Endodermal cell (in vitro differentiated cells): ENCODE measurements at regions not wholly inside any gene's neighbourhood (a gene's known extent, or its start where the extent isn't known, plus 50 kb on each side); places are given as distances from the start of the nearest gene placed in this dataset.

Experiments
- DNase-seq: peaks from one replicate; pipeline ENCODE4 v3.0.0-alpha.2; 2017
- H3K27ac ChIP-seq: 2 replicates; pipeline ENCODE4 v1.5.1; 2013; ENCODE audit warnings: mild to moderate bottlenecking, low read depth, low read length, moderate library complexity
- H3K27me3 ChIP-seq: 2 replicates; pipeline ENCODE4 v1.6.1; 2013; ENCODE audit warnings: mild to moderate bottlenecking, low read length, moderate library complexity; ENCODE audit not compliant: insufficient read depth, control insufficient read depth, poor library complexity, severe bottlenecking
- H3K36me3 ChIP-seq: 2 replicates; pipeline ENCODE4 v1.7.0; 2013; ENCODE audit warnings: mild to moderate bottlenecking, low read length, moderate library complexity; ENCODE audit not compliant: control insufficient read depth, insufficient read depth
- H3K4me1 ChIP-seq: one replicate; pipeline ENCODE4 v1.7.0; 2013; ENCODE audit warnings: low read length; ENCODE audit not compliant: control insufficient read depth, insufficient read depth
- H3K4me3 ChIP-seq: 2 replicates; pipeline ENCODE4 v1.5.1; 2013; ENCODE audit warnings: mild to moderate bottlenecking, low read length, moderate library complexity
- H3K9ac ChIP-seq: 2 replicates; pipeline ENCODE4 v1.6.1; 2013; ENCODE audit warnings: mild to moderate bottlenecking, low read length, moderate library complexity; ENCODE audit not compliant: poor library complexity, severe bottlenecking; ENCODE audit errors: extremely low read depth
- H3K9me3 ChIP-seq: 2 replicates; pipeline ENCODE4 v1.6.1; 2013; ENCODE audit warnings: mild to moderate bottlenecking, low read length, moderate library complexity; ENCODE audit not compliant: control insufficient read depth
- H3K27ac Mint-ChIP-seq: 2 replicates; pipeline ENCODE4 v1.8.0; 2020; ENCODE audit warnings: mixed read lengths
- H3K27me3 Mint-ChIP-seq: 2 replicates; pipeline ENCODE4 v1.8.0; 2021; ENCODE audit warnings: mild to moderate bottlenecking, mixed read lengths; ENCODE audit not compliant: insufficient read depth
- H3K36me3 Mint-ChIP-seq: 2 replicates; pipeline ENCODE4 v1.8.0; 2020; ENCODE audit warnings: low read depth, mixed read lengths
- H3K4me1 Mint-ChIP-seq: 2 replicates; pipeline ENCODE4 v1.8.0; 2020; ENCODE audit warnings: mixed read lengths
- H3K4me3 Mint-ChIP-seq: 2 replicates; pipeline ENCODE4 v1.8.0; 2020; ENCODE audit warnings: mild to moderate bottlenecking, moderate library complexity, mixed read lengths
- H3K9me3 Mint-ChIP-seq: 2 replicates; pipeline ENCODE4 v1.8.0; 2020; ENCODE audit warnings: mild to moderate bottlenecking, mixed read lengths
- WGBS, 2 experiments: methylation state at CpG; one replicate each; pipeline versions ENCODE4 v1.1.5 to v1.1.7; 2013; ENCODE audit warnings: missing lambda C conversion rate in 2 of 2, mixed read lengths in 1 of 2; ENCODE audit not compliant: insufficient coverage in 1 of 2, insufficient read length in 1 of 2; 5-methylcytosine and 5-hydroxymethylcytosine counted together
- TF ChIP-seq, protein P1 (sequence below): fragments of 200-600 bp; sonication (generic); conservative IDR thresholded peaks from 2 replicates; pipeline ENCODE4 v1.5.0; 2021; ENCODE audit warnings: antibody characterized with exemption, mild to moderate bottlenecking

DNA sequence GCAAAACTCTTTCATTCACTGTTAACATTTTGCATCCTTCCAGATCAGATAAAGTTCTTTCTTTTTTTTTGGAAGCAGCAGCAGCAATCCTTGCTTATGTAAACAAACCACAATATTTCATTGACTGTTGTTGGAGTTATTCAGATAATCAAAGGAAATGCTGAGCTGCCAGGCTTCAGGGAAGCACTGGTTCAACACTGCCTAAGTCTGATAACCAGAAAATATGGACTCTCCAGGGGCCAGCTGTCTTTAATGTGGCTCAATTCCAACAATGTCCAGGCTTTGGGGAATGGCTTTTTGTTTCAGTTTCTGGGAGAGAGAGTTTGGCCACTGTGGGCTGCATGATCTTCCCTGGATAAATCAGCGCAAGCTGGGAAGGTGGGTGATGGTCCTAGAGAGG, 354.3 kb downstream of the AKAIN1 start:
- H3K36me3 Mint-ChIP-seq, result no peaks in the 10 kb centered on the region
- TF ChIP-seq, protein P1, sequence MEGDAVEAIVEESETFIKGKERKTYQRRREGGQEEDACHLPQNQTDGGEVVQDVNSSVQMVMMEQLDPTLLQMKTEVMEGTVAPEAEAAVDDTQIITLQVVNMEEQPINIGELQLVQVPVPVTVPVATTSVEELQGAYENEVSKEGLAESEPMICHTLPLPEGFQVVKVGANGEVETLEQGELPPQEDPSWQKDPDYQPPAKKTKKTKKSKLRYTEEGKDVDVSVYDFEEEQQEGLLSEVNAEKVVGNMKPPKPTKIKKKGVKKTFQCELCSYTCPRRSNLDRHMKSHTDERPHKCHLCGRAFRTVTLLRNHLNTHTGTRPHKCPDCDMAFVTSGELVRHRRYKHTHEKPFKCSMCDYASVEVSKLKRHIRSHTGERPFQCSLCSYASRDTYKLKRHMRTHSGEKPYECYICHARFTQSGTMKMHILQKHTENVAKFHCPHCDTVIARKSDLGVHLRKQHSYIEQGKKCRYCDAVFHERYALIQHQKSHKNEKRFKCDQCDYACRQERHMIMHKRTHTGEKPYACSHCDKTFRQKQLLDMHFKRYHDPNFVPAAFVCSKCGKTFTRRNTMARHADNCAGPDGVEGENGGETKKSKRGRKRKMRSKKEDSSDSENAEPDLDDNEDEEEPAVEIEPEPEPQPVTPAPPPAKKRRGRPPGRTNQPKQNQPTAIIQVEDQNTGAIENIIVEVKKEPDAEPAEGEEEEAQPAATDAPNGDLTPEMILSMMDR, result no peak
- no peaks in the 10 kb centered on the region for H3K27me3 Mint-ChIP-seq
- Histone ChIP-seq H3K9ac (no peak overlapping the region), H3K4me3 (no peak overlapping the region), H3K4me1 (no peaks in the 10 kb centered on the region), H3K27me3 (no peaks in the 10 kb centered on the region), H3K27ac (no peak overlapping the region), H3K36me3 (no peaks in the 10 kb centered on the region), H3K9me3 (no peaks in the 10 kb centered on the region)
- WGBS, 2 experiments, result 88% methylated on average over 1 of the region's 1 CpG; no CpG with 5 or more reads in 1 of the 2 experiments
- peaks cover 7% of the 10 kb centered on the region for H3K9me3 Mint-ChIP-seq
- H3K27ac Mint-ChIP-seq, result no peak overlapping the region
- H3K4me3 Mint-ChIP-seq, result no peak overlapping the region
- no peak for DNase-seq
- H3K4me1 Mint-ChIP-seq, result peaks cover 18% of the 10 kb centered on the region

DNA sequence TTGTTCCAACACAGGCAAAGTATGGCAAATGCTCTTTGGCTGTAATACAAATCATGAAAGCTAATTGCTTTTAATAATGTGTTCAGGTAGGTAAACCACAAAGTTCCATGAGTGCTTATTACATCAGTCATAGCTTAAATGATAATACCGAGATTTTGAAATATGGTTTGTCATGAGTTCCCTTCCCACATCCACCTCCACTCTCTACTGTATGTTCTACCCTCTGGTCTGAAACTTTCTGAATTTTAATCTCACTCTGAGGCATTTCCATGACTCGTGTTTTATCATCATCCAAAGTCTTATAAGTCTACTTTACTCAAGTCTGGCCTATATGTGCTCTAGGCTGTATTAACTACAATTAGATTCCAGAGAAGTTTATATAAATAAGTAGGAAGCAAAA, 354.8 kb downstream of the AKAIN1 start:
- Mint-ChIP-seq H3K4me1 (peaks cover 21% of the 10 kb centered on the region), H3K36me3 (no peaks in the 10 kb centered on the region), H3K4me3 (no peak overlapping the region), H3K9me3 (peaks cover 7% of the 10 kb centered on the region), H3K27ac (no peak overlapping the region), H3K27me3 (no peaks in the 10 kb centered on the region)
- Histone ChIP-seq H3K4me1 (no peaks in the 10 kb centered on the region), H3K27ac (no peak overlapping the region), H3K4me3 (no peak overlapping the region), H3K27me3 (no peaks in the 10 kb centered on the region), H3K9ac (no peak overlapping the region), H3K36me3 (no peaks in the 10 kb centered on the region), H3K9me3 (no peaks in the 10 kb centered on the region)
- TF ChIP-seq, protein P1, result no peak
- no peak for DNase-seq
- 82 to 84% methylated on average over 2 of the region's 2 CpGs for WGBS, 2 experiments

DNA sequence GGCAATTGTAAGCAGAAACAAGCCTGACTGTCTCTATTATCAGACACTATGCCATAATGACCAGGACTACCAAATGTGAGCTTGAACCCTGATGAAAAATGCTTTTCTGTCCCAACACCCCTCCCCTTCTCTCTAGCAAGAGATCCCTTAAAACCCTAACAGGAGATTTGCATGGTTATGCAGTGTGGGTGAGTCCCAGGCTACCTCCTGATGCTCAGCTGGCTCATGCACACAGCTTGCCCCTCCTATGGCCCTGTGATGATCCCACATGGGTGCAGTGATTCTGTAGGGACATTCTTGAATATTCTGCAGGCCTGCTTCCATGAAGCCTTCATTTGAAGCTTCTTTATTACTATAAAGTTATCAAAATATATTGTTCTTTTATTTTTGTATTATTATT, 357.4 kb downstream of the AKAIN1 start:
- no peak overlapping the region for H3K27ac Mint-ChIP-seq
- H3K9me3 ChIP-seq, result no peaks in the 10 kb centered on the region

More for the DNA sequence above, 357.4 kb downstream of the AKAIN1 start:
- Mint-ChIP-seq H3K9me3 (peaks cover 6% of the 10 kb centered on the region), H3K4me1 (peaks cover 26% of the 10 kb centered on the region), H3K27me3 (no peaks in the 10 kb centered on the region), H3K36me3 (no peaks in the 10 kb centered on the region), H3K4me3 (no peak overlapping the region)
- no peak for DNase-seq
- no peaks in the 10 kb centered on the region for H3K36me3 ChIP-seq
- TF ChIP-seq, protein P1, result no peak
- H3K4me3 ChIP-seq, result no peak overlapping the region
- no peak overlapping the region for H3K27ac ChIP-seq
- no peaks in the 10 kb centered on the region for H3K4me1 ChIP-seq
- H3K9ac ChIP-seq, result no peak overlapping the region
- no peaks in the 10 kb centered on the region for H3K27me3 ChIP-seq
